Chondrocyte (in vitro differentiated cells): ENCODE measurements at regions not wholly inside any gene's neighbourhood (a gene's known extent, or its start where the extent isn't known, plus 50 kb on each side); places are given as distances from the start of the nearest gene placed in this dataset.

Source experiments
- DNase-seq: peaks from one replicate; pipeline ENCODE4 v3.0.0; 2021; ENCODE audit warnings: mixed read lengths, low spot score
- H3K27ac Mint-ChIP-seq: one replicate; pipeline ENCODE4 v1.8.0; 2021; ENCODE audit warnings: mild to moderate bottlenecking, moderate library complexity, mixed read lengths; ENCODE audit not compliant: unreplicated experiment
- H3K27me3 Mint-ChIP-seq: 2 replicates; pipeline ENCODE4 v1.8.0; 2021; ENCODE audit warnings: low read depth, mixed read lengths
- H3K36me3 Mint-ChIP-seq: 2 replicates; pipeline ENCODE4 v1.8.0; 2021; ENCODE audit warnings: low read depth, mixed read lengths
- H3K4me1 Mint-ChIP-seq: 2 replicates; pipeline ENCODE4 v1.8.0; 2021; ENCODE audit warnings: low read depth, mild to moderate bottlenecking, mixed read lengths
- H3K4me3 Mint-ChIP-seq: one replicate; pipeline ENCODE4 v1.8.0; 2021; ENCODE audit warnings: mild to moderate bottlenecking, moderate library complexity, mixed read lengths; ENCODE audit not compliant: unreplicated experiment
- H3K9me3 Mint-ChIP-seq: 2 replicates; pipeline ENCODE4 v1.8.0; 2021; ENCODE audit warnings: low read depth, mixed read lengths
- CTCF ChIP-seq: fragments of 200-600 bp; sonication (generic); IDR thresholded peaks from 2 replicates; pipeline ENCODE4 v1.5.0; 2021; ENCODE audit warnings: antibody characterized with exemption, mild to moderate bottlenecking, moderate library complexity

DNA sequence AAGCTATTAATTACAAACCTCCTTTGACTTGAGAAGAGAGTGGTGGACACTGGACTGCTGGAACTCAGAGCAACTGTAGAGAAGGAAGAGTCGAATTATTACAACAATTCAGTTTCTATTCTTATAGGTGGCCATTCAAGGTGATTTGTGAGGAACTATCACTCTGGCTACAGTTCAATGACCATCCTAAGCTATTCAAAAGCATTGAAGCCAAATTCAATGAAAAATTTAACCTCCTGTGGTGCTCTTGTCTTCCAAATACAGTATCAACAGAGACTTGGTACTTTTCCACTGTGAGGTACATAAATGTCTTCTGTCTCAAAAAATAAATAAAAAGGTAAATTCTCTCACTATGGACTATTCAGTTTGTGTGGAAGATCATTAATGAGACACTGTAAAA lies 513.3 kb upstream of the SEMA6D start:
- no peak for TF ChIP-seq CTCF
- no peaks in the 10 kb centered on the region for H3K9me3 Mint-ChIP-seq
- H3K4me3 Mint-ChIP-seq = no peak overlapping the region

GRCh38 chr15:47206358-47206978 lies 510.8 kb upstream of the SEMA6D start:
- no peaks in the 10 kb centered on the region for H3K9me3 Mint-ChIP-seq
- no peaks in the 10 kb centered on the region for H3K4me1 Mint-ChIP-seq
- no peak overlapping the region for H3K27ac Mint-ChIP-seq
- H3K36me3 Mint-ChIP-seq = no peaks in the 10 kb centered on the region
- DNase-seq = no peak
- H3K27me3 Mint-ChIP-seq = peaks cover 16% of the 10 kb centered on the region
- no peak overlapping the region for H3K4me3 Mint-ChIP-seq
- no peak for TF ChIP-seq CTCF

More for the DNA sequence above, 513.3 kb upstream of the SEMA6D start:
- Mint-ChIP-seq H3K27me3 (peaks cover 17% of the 10 kb centered on the region), H3K4me1 (no peaks in the 10 kb centered on the region), H3K36me3 (no peaks in the 10 kb centered on the region), H3K27ac (no peak overlapping the region)
- DNase-seq = no peak

DNA sequence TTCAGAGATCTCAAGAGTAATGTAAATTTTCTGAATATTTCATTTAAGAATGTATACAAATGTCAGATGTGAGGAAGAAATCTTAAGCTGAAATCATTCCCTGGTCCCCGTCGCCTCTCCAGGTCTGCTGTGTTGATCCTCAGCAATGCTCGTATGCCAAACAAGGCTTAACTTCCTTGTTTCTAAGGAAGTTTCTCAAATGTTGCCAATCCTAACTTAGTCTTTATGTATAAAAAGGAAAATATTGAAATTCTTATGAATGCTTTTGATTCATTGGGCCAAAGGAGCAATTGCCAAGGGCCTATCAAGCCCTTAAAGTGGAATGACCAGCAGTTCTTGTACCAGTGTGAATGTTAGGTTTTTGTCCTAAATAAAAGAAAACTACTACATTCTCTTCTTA lies 507.7 kb upstream of the SEMA6D start:
- no peak for DNase-seq
- no peak for TF ChIP-seq CTCF
- Mint-ChIP-seq H3K4me3 (no peak overlapping the region), H3K27ac (no peak overlapping the region), H3K36me3 (no peaks in the 10 kb centered on the region), H3K4me1 (no peaks in the 10 kb centered on the region), H3K9me3 (no peaks in the 10 kb centered on the region), H3K27me3 (peaks cover 8% of the 10 kb centered on the region)

DNA sequence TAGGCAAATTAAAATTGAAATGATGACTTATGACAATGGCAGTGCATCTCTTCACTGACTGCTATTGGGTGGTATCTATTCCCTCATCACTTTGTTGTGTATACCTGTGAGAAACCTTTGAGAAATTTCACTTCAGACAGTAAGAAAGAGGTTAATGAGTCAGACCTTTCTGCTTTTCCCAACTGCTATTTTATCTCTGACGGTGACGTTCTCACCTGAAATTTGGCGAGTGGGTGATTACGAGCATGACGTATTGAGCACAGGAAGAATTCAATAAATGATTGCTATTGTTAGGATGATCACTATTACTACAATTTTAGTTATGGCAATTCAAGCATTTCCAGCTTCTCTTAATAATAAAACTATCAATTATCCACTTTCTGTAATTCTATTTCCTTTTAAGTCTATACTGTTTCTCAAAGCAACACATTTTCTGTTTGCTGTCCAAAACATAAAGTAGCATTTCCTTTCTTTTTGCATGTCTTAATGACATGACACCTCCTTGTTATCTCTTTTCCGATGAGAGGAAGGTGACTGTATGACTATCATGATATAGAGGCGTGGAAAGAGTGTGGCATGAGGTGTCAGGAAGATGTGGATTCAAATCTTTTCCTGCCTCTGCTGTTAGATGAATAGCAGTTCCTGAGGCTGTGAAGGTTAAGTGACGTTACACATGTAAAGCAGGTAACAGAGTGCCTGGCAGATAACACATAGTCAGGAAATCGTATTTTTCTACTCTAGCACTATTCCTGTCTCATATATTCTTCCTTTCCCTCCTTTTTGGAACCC lies 504.9 kb upstream of the SEMA6D start:
- no peak for DNase-seq
- H3K4me1 Mint-ChIP-seq = no peaks in the 10 kb centered on the region
- no peak overlapping the region for H3K27ac Mint-ChIP-seq
- no peaks in the 10 kb centered on the region for H3K9me3 Mint-ChIP-seq
- peaks cover 2% of the 10 kb centered on the region for H3K27me3 Mint-ChIP-seq
- no peak overlapping the region for H3K4me3 Mint-ChIP-seq
- no peak for TF ChIP-seq CTCF
- H3K36me3 Mint-ChIP-seq = no peaks in the 10 kb centered on the region

GRCh38 chr15:47213883-47214282 lies 503.4 kb upstream of the SEMA6D start:
- Mint-ChIP-seq H3K9me3 (no peaks in the 10 kb centered on the region), H3K36me3 (no peaks in the 10 kb centered on the region), H3K4me3 (no peak overlapping the region), H3K27ac (no peak overlapping the region), H3K27me3 (peaks cover 2% of the 10 kb centered on the region), H3K4me1 (no peaks in the 10 kb centered on the region)
- TF ChIP-seq CTCF = no peak
- no peak for DNase-seq
